SK-N-SH (cell line): ENCODE measurements at regions not wholly inside any gene's neighbourhood (a gene's known extent, or its start where the extent isn't known, plus 50 kb on each side); places are given as distances from the start of the nearest gene placed in this dataset.

ENCODE experiments used
- CTCF ChIA-PET: fragments of 300-600, 350-600 bp; formaldehyde crosslinking; extraction: SDS; loops from one replicate; lab custom pipeline; 2021; lab: Yijun Ruan, JAX
- POLR2A ChIA-PET: fragments of 350-600 bp; sonication (Branson Sonifier 250); formaldehyde crosslinking; extraction: SDS; loops from one replicate; lab custom pipeline; 2020; ENCODE audit warnings: antibody characterized with exemption, inconsistent platforms; lab: Yijun Ruan, JAX
- DNase-seq: peaks from one replicate; pipeline ENCODE4 v3.0.0; 2012
- H2AFZ ChIP-seq: fragments of 200-600 bp; sonication (generic); 2 replicates; pipeline ENCODE4 v1.8.1; 2016; ENCODE audit warnings: antibody characterized with exemption, mild to moderate bottlenecking, low read depth
- H3F3A ChIP-seq: fragments of 200-600 bp; sonication (generic); replicated peaks from 2 replicates; pipeline ENCODE3; 2016; ENCODE audit warnings: antibody characterized with exemption, mild to moderate bottlenecking; ENCODE audit not compliant: insufficient read depth
- H3K27ac ChIP-seq, 2 experiments: fragments of 200-500 bp in 1 of 2; fragments of 200-600 bp in 1 of 2; sonication (Bioruptor generic) in 1 of 2; sonication (generic), shearing (Covaris generic) in 1 of 2; 2 replicates each; pipeline versions ENCODE4 v1.5.1 to v1.6.1; 2014 to 2016; ENCODE audit warnings: low read depth in 2 of 2, inconsistent platforms in 1 of 2, low read length in 1 of 2, mild to moderate bottlenecking in 1 of 2, mixed read lengths in 1 of 2
- H3K27me3 ChIP-seq: fragments of 200-600 bp; sonication (generic), shearing (Covaris generic); 2 replicates; pipeline ENCODE4 v1.6.1; 2016; ENCODE audit warnings: mixed run types; ENCODE audit not compliant: insufficient read depth
- H3K36me3 ChIP-seq, 2 experiments: fragments of 200-500 bp in 1 of 2; fragments of 200-600 bp in 1 of 2; sonication (Bioruptor generic) in 1 of 2; sonication (generic) in 1 of 2; replicated peaks in 1 of 2; 2 replicates each; pipeline versions ENCODE3 to v1.5.1; 2014 to 2016; ENCODE audit warnings: low read length in 1 of 2, mild to moderate bottlenecking in 1 of 2; ENCODE audit not compliant: insufficient read depth in 2 of 2, control insufficient read depth in 1 of 2
- H3K4me1 ChIP-seq, 2 experiments: fragments of 200-500 bp in 1 of 2; fragments of 200-600 bp in 1 of 2; sonication (Bioruptor generic) in 1 of 2; sonication (generic), shearing (Covaris generic) in 1 of 2; 2 replicates each; pipeline versions ENCODE4 v1.5.1 to v1.6.1; 2014 to 2016; ENCODE audit warnings: low read depth in 1 of 2, low read length in 1 of 2, mixed run types in 1 of 2; ENCODE audit not compliant: insufficient read depth in 2 of 2, control insufficient read depth in 1 of 2
- H3K4me2 ChIP-seq: fragments of 200-600 bp; sonication (generic), shearing (Covaris generic); 2 replicates; pipeline ENCODE4 v1.6.1; 2017; ENCODE audit warnings: mixed run types
- H3K4me3 ChIP-seq, 2 experiments: fragments of 200-500 bp in 1 of 2; fragments of 200-600 bp in 1 of 2; sonication (Bioruptor generic) in 1 of 2; sonication (generic), shearing (Covaris generic) in 1 of 2; 2 replicates each; pipeline versions ENCODE4 v1.5.1 to v1.8.1; 2014 to 2016; ENCODE audit warnings: low read depth in 2 of 2, inconsistent platforms in 1 of 2, low read length in 1 of 2, mild to moderate bottlenecking in 1 of 2, mixed read lengths in 1 of 2, moderate library complexity in 1 of 2
- H3K79me2 ChIP-seq: fragments of 200-600 bp; sonication (generic); 2 replicates; pipeline ENCODE4 v1.8.1; 2017; ENCODE audit warnings: mild to moderate bottlenecking; ENCODE audit not compliant: insufficient read depth
- H3K9ac ChIP-seq: fragments of 200-600 bp; sonication (generic); 2 replicates; pipeline ENCODE4 v1.6.1; 2017; ENCODE audit warnings: mixed run types
- H3K9me2 ChIP-seq: fragments of 200-600 bp; sonication (generic); 2 replicates; pipeline ENCODE4 v1.6.1; 2017; ENCODE audit warnings: mixed run types
- H3K9me3 ChIP-seq: fragments of 200-600 bp; sonication (generic); 2 replicates; pipeline ENCODE4 v1.6.1; 2017; ENCODE audit warnings: mixed run types, mild to moderate bottlenecking, moderate library complexity
- H4K20me1 ChIP-seq: fragments of 200-600 bp; sonication (generic); 2 replicates; pipeline ENCODE4 v1.6.1; 2017; ENCODE audit warnings: mild to moderate bottlenecking, mixed run types; ENCODE audit not compliant: insufficient read depth
- CHD2 ChIP-seq: fragments of 150-350 bp; IDR thresholded peaks from 2 replicates; pipeline ENCODE4 v1.6.1; 2018; ENCODE audit warnings: low read length; ENCODE audit not compliant: partially characterized antibody
- ELF1 ChIP-seq: IDR thresholded peaks from 2 replicates; pipeline ENCODE4 v1.4.0; 2012
- EP300 ChIP-seq, 2 experiments: IDR thresholded peaks; 2 replicates each; pipeline versions ENCODE4 v1.4.0 to v1.6.1; 2012; ENCODE audit warnings: borderline replicate concordance in 1 of 2, low read depth in 1 of 2, low read length in 1 of 2
- FOXJ3 ChIP-seq: sonication (generic); formaldehyde crosslinking; IDR thresholded peaks from 2 replicates; pipeline ENCODE4 v1.5.1; 2020; ENCODE audit warnings: mild to moderate bottlenecking, missing genetic modification reagents
- FOXM1 ChIP-seq: IDR thresholded peaks from 2 replicates; pipeline ENCODE4 v1.4.0; 2012; ENCODE audit warnings: low read depth, mild to moderate bottlenecking
- GABPA ChIP-seq: IDR thresholded peaks from 2 replicates; pipeline ENCODE4 v1.4.0; 2012; ENCODE audit warnings: low read depth, mild to moderate bottlenecking
- GATA2 ChIP-seq: sonication (generic); formaldehyde crosslinking; IDR thresholded peaks from 2 replicates; pipeline ENCODE4 v1.5.0; 2020; ENCODE audit warnings: mild to moderate bottlenecking, missing genetic modification reagents
- MXI1 ChIP-seq: IDR thresholded peaks from 2 replicates; pipeline ENCODE4 v1.6.1; 2012; ENCODE audit warnings: mild to moderate bottlenecking, low read depth, low read length, improper control_type of control experiment
- NFIC ChIP-seq: IDR thresholded peaks from 2 replicates; pipeline ENCODE4 v1.4.0; 2012; ENCODE audit warnings: borderline replicate concordance
- RAD21 ChIP-seq: IDR thresholded peaks from 2 replicates; pipeline ENCODE4 v1.6.1; 2012; ENCODE audit warnings: mild to moderate bottlenecking, low read length
- SMC3 ChIP-seq: IDR thresholded peaks from 2 replicates; pipeline ENCODE4 v1.6.1; 2012; ENCODE audit warnings: low read depth, low read length, improper control_type of control experiment
- YY1 ChIP-seq: IDR thresholded peaks from 2 replicates; pipeline ENCODE4 v1.4.0; 2012; ENCODE audit warnings: low read depth, mild to moderate bottlenecking
- WGBS: methylation state at CpG from one replicate; pipeline ENCODE4 v1.1.6; 2017; ENCODE audit warnings: low lambda C conversion rate; 5-methylcytosine and 5-hydroxymethylcytosine counted together
- TF ChIP-seq, protein P1 (sequence below): IDR thresholded peaks from 2 replicates; pipeline ENCODE4; 2012
- TF ChIP-seq, protein P2 (sequence below): IDR thresholded peaks from 2 replicates; pipeline ENCODE4 v1.4.0; 2012; ENCODE audit warnings: low read depth
- TF ChIP-seq, protein P3 (sequence below): fragments of 150-350 bp; IDR thresholded peaks from 2 replicates; pipeline ENCODE4 v1.6.1; 2017; ENCODE audit warnings: antibody characterized with exemption, low read length, low read depth, borderline replicate concordance
- TF ChIP-seq, protein P4 (sequence below): IDR thresholded peaks from 2 replicates; pipeline ENCODE4 v1.4.0; 2012; ENCODE audit warnings: low read depth, borderline replicate concordance

DNA sequence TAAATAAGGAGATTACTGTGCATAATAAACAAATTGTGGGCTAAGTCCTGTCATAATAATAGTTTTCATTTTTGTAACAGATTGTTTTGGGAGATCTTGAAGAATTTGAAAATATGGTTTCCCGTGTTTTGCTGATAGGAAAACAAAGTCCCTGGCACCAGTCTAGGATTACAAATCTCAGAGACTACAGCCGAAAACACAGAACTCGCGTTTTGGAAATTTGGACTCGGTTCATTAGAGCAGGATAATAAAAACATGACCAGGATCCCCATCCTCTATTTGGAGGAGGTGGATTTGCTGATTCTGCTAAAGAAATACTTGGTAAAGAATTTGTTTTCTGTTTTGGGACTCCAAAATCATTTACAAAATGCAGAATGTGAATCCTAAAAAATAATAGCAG is 1194.4 kb downstream of the DTWD2 start (continued):
- TF ChIP-seq, protein P1, sequence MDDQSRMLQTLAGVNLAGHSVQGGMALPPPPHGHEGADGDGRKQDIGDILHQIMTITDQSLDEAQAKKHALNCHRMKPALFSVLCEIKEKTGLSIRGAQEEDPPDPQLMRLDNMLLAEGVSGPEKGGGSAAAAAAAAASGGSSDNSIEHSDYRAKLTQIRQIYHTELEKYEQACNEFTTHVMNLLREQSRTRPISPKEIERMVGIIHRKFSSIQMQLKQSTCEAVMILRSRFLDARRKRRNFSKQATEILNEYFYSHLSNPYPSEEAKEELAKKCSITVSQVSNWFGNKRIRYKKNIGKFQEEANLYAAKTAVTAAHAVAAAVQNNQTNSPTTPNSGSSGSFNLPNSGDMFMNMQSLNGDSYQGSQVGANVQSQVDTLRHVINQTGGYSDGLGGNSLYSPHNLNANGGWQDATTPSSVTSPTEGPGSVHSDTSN = no peak
- TF ChIP-seq CHD2 (no peak), EP300 (IDR thresholded peaks at IDR 0.05; ENCODE audit: borderline replicate concordance in 1 of 2, low read depth in 1 of 2, low read length in 1 of 2) (no peak), RAD21 (no peak), GABPA (no peak)

DNA sequence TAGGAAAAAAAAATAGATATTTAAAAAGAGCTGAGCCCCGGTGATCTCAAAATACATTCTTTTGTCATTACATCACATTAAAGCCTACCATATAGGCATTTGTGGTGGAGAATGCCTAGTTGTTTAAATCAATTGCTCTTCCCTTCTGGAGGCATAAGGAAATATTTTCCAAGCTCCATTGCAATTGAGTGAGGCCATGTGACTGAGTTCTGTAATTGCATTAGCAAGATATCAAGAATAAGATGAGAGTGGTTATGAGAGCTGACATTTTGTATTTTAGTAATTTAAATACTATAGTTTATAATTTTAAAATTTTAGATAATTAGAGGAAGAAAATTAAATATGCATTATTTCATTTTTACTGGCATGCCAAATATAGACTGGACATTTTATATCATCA is 1195.9 kb downstream of the DTWD2 start:
- H3K27me3 ChIP-seq = no peaks in the 10 kb centered on the region
- 24% methylated on average over 1 of the region's 1 CpG for WGBS
- POLR2A ChIA-PET = no interaction called here
- H3F3A ChIP-seq = no peaks in the 10 kb centered on the region
- no peak for TF ChIP-seq NFIC
- no peak for TF ChIP-seq GATA2 (CRISPR knock-in tag)
- TF ChIP-seq MXI1 = no peak
- TF ChIP-seq YY1 = no peak
- TF ChIP-seq SMC3 = no peak
- TF ChIP-seq ELF1 = no peak
- H2AFZ ChIP-seq = no peak overlapping the region
- H4K20me1 ChIP-seq = no peaks in the 10 kb centered on the region
- no peak overlapping the region for H3K9ac ChIP-seq
- peaks cover 0 to 2% of the 10 kb centered on the region in 2 experiments; a peak in 2 of 4 replicates for H3K4me1 ChIP-seq
- no peaks in the 10 kb centered on the region for H3K36me3 ChIP-seq
- H3K79me2 ChIP-seq = no peaks in the 10 kb centered on the region
- no peaks in the 10 kb centered on the region for H3K9me2 ChIP-seq
- no peaks in the 10 kb centered on the region for H3K9me3 ChIP-seq
- CTCF ChIA-PET = interaction anchor here (1.5 kb wide), 1 partner anchor 13 kb away, joined by 3 read pairs; no protein-coding TSS in a partner anchor
- no peak for DNase-seq
- no peak overlapping the region for H3K4me2 ChIP-seq
- no peak overlapping the region for H3K4me3 ChIP-seq
- H3K27ac ChIP-seq = no peak overlapping the region

DNA sequence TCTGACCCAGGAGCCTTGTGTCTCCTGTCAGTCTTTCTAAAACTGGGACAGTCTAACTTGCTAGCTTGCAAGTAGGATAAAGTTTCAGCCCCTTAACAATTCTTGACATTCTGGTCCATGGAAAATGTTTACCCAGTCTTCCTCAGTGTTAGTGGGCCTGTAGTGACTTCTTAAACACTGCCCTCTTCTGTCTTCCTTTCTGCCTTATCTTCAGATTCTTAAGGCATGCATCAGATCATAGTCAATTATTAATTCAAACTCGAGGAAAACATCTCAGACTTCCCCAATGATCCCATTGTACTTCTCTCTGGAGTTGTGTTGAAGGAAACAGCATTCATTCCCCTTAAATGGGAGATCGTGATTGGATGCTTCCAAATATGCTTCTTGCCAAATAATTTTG is 1199.8 kb downstream of the DTWD2 start:
- WGBS = 6% methylated on average over 2 of the region's 2 CpGs
- DNase-seq = no peak
- POLR2A ChIA-PET = no interaction called here
- H3K4me2 ChIP-seq = no peak overlapping the region
- TF ChIP-seq, protein P2, sequence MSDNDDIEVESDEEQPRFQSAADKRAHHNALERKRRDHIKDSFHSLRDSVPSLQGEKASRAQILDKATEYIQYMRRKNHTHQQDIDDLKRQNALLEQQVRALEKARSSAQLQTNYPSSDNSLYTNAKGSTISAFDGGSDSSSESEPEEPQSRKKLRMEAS = no peak
- TF ChIP-seq, protein P3, sequence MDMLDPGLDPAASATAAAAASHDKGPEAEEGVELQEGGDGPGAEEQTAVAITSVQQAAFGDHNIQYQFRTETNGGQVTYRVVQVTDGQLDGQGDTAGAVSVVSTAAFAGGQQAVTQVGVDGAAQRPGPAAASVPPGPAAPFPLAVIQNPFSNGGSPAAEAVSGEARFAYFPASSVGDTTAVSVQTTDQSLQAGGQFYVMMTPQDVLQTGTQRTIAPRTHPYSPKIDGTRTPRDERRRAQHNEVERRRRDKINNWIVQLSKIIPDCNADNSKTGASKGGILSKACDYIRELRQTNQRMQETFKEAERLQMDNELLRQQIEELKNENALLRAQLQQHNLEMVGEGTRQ = no peak
- TF ChIP-seq, protein P4, sequence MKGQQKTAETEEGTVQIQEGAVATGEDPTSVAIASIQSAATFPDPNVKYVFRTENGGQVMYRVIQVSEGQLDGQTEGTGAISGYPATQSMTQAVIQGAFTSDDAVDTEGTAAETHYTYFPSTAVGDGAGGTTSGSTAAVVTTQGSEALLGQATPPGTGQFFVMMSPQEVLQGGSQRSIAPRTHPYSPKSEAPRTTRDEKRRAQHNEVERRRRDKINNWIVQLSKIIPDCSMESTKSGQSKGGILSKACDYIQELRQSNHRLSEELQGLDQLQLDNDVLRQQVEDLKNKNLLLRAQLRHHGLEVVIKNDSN = no peak
- TF ChIP-seq FOXJ3 (CRISPR knock-in tag) (no peak), SMC3 (no peak), FOXM1 (no peak)
- TF ChIP-seq, all 33 proteins: peak for 0
- no peaks in the 10 kb centered on the region for H3K79me2 ChIP-seq
- no peaks in the 10 kb centered on the region for H3K36me3 ChIP-seq
- H3K27me3 ChIP-seq = no peaks in the 10 kb centered on the region
- no peak overlapping the region for H3K27ac ChIP-seq
- no peaks in the 10 kb centered on the region for H3K9me3 ChIP-seq
- no peaks in the 10 kb centered on the region; a peak in 2 of 4 replicates for H3K4me1 ChIP-seq
- H3K9ac ChIP-seq = no peak overlapping the region
- no peaks in the 10 kb centered on the region for H3F3A ChIP-seq
- no peak overlapping the region for H3K4me3 ChIP-seq
- H3K9me2 ChIP-seq = no peaks in the 10 kb centered on the region
- H4K20me1 ChIP-seq = no peaks in the 10 kb centered on the region
- CTCF ChIA-PET = no interaction called here
- H2AFZ ChIP-seq = no peak overlapping the region
